ENCODE measurements at regions not wholly inside any gene's neighbourhood (a gene's known extent, or its start where the extent isn't known, plus 50 kb on each side); places are given as distances from the start of the nearest gene placed in this dataset.

GRCh38 chr5:33228149-33228548 is 212.6 kb upstream of the TARS1 start:
- H3K4me3 Mint-ChIP-seq, result no peak overlapping the region
- no peaks in the 10 kb centered on the region for H3K9me3 Mint-ChIP-seq (ENCODE audit: low read depth)
- H3K27me3 Mint-ChIP-seq, result no peaks in the 10 kb centered on the region
- H3K27ac Mint-ChIP-seq, result no peak overlapping the region
- no peaks in the 10 kb centered on the region for H3K36me3 Mint-ChIP-seq
- H3K4me1 Mint-ChIP-seq (ENCODE audit: low read depth), result no peaks in the 10 kb centered on the region

DNA sequence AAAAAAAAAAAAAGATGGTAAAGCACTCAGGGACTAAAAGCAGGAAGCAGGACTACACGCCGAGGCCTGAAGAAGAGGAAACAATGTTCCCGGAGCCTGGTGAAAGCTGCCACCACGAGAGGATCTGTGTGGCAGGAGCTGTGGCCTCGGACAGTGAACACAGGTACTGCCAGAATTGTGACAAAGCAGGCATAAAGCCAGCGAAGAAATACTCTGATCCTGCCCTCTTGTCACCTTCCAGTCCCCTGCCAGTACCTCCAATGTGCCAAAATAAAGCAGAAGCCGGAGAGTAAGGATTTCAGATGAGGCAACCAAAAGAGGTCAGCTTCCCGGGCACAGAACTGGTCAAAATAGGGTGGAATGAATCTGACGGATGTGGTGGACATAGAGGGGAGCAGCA is 211.5 kb upstream of the TARS1 start:
- Mint-ChIP-seq H3K36me3 (no peaks in the 10 kb centered on the region), H3K27ac (no peak overlapping the region), H3K4me3 (no peak overlapping the region), H3K4me1 (ENCODE audit: low read depth) (no peaks in the 10 kb centered on the region), H3K9me3 (ENCODE audit: low read depth) (no peaks in the 10 kb centered on the region), H3K27me3 (no peaks in the 10 kb centered on the region)

GRCh38 chr5:33230467-33231078 is 210.2 kb upstream of the TARS1 start:
- H3K27me3 Mint-ChIP-seq, result no peaks in the 10 kb centered on the region
- H3K27ac Mint-ChIP-seq, result no peak overlapping the region
- no peaks in the 10 kb centered on the region for H3K4me1 Mint-ChIP-seq (ENCODE audit: low read depth)
- H3K36me3 Mint-ChIP-seq, result no peaks in the 10 kb centered on the region
- H3K9me3 Mint-ChIP-seq (ENCODE audit: low read depth), result no peaks in the 10 kb centered on the region
- H3K4me3 Mint-ChIP-seq, result no peak overlapping the region

- H3K4me1 Mint-ChIP-seq (ENCODE audit: low read depth), result peaks cover 4% of the 10 kb centered on the region
- H3K27me3 Mint-ChIP-seq, result no peaks in the 10 kb centered on the region
- H3K9me3 Mint-ChIP-seq (ENCODE audit: low read depth), result no peaks in the 10 kb centered on the region
- H3K36me3 Mint-ChIP-seq, result no peaks in the 10 kb centered on the region
- H3K4me3 Mint-ChIP-seq, result no peak overlapping the region
- H3K27ac Mint-ChIP-seq, result no peak overlapping the region
Measured at GRCh38 chr5:33231214-33231710, 209.5 kb upstream of the TARS1 start.

DNA sequence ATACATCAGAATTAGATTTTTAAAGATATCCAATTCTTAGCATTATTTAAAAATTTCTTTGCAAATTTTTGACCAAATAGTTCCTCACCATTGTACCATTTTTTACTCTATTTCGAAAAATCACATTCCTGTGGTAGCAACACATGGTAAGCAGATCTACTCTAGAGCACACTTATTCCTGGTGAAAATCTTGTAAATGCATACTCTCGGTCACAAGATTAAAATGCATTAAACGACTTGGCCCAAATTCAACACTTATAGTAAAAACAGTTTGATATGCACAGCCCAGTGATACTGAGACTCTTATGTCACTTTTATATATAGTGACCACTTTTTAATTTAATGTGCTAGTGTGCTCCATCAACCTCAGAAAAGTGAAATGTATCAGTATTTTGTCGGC is 208.8 kb upstream of the TARS1 start:
- Mint-ChIP-seq H3K9me3 (ENCODE audit: low read depth) (no peaks in the 10 kb centered on the region), H3K27ac (no peak overlapping the region), H3K4me3 (no peak overlapping the region), H3K27me3 (no peaks in the 10 kb centered on the region), H3K36me3 (no peaks in the 10 kb centered on the region), H3K4me1 (ENCODE audit: low read depth) (peaks cover 4% of the 10 kb centered on the region)

DNA sequence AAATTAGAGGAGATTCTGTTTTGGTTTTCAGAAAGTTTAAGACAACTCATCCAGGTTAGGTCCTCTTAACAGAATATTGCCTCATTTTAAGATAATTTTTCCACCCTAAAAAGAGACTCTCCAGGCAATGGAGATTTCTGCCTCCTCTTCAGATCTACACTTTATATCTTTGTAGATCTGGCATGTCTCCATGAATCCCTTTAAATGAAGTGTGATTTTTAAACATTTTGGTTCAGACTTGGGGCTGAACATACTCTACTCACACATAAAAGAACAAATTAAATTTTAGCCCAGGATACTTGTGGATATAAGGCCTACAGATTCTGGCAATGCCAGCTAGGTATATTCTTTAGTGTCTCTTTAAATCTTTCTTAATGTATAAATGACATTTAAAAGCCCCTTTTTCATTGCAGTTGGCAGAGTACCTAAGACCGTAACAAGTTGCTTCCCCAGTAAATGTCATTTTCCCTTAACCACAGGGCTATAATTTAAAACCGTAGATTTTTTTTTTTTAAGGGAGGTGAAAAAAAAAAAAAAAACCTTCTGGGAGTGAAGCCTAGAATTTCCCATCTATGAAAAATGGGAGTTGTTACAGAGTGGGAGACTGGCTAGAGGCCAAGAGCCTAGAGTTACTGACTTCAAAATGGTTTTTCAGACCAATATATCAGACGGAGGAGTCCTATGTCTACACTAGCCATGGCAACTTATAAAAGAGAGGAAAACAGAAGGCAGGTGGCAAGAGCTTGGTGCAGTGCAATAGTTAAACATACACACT is 207.8 kb upstream of the TARS1 start:
- Mint-ChIP-seq H3K9me3 (ENCODE audit: low read depth) (no peaks in the 10 kb centered on the region), H3K4me3 (no peak overlapping the region)

GRCh38 chr5:33235304-33235703 is 205.5 kb upstream of the TARS1 start:
- no peaks in the 10 kb centered on the region for H3K36me3 Mint-ChIP-seq
- H3K9me3 Mint-ChIP-seq (ENCODE audit: low read depth), result no peaks in the 10 kb centered on the region
- no peak overlapping the region for H3K27ac Mint-ChIP-seq
- no peak overlapping the region for H3K4me3 Mint-ChIP-seq
- peaks cover 4% of the 10 kb centered on the region for H3K4me1 Mint-ChIP-seq (ENCODE audit: low read depth)
- H3K27me3 Mint-ChIP-seq, result no peaks in the 10 kb centered on the region

More for the DNA sequence above, 207.8 kb upstream of the TARS1 start:
- peaks cover 4% of the 10 kb centered on the region for H3K4me1 Mint-ChIP-seq (ENCODE audit: low read depth)
- no peaks in the 10 kb centered on the region for H3K27me3 Mint-ChIP-seq
- H3K36me3 Mint-ChIP-seq, result no peaks in the 10 kb centered on the region
- H3K27ac Mint-ChIP-seq, result no peak overlapping the region

- Mint-ChIP-seq H3K4me3 (no peak overlapping the region), H3K36me3 (no peaks in the 10 kb centered on the region), H3K4me1 (ENCODE audit: low read depth) (peaks cover 4% of the 10 kb centered on the region), H3K9me3 (ENCODE audit: low read depth) (no peaks in the 10 kb centered on the region), H3K27me3 (no peaks in the 10 kb centered on the region), H3K27ac (no peak overlapping the region)
Measured at GRCh38 chr5:33235824-33236223, 204.9 kb upstream of the TARS1 start.

GRCh38 chr5:33237471-33237870 is 203.3 kb upstream of the TARS1 start:
- H3K27ac Mint-ChIP-seq, result no peak overlapping the region
- no peak overlapping the region for H3K4me3 Mint-ChIP-seq
- no peaks in the 10 kb centered on the region for H3K9me3 Mint-ChIP-seq (ENCODE audit: low read depth)
- peaks cover 4% of the 10 kb centered on the region for H3K4me1 Mint-ChIP-seq (ENCODE audit: low read depth)
- H3K36me3 Mint-ChIP-seq, result no peaks in the 10 kb centered on the region
- H3K27me3 Mint-ChIP-seq, result no peaks in the 10 kb centered on the region

- Mint-ChIP-seq H3K27ac (no peak overlapping the region), H3K4me1 (ENCODE audit: low read depth) (peaks cover 4% of the 10 kb centered on the region)
Measured at GRCh38 chr5:33238826-33239695, 201.7 kb upstream of the TARS1 start.

GRCh38 chr5:33240558-33240957 is 200.2 kb upstream of the TARS1 start:
- Mint-ChIP-seq H3K27ac (no peak overlapping the region), H3K27me3 (no peaks in the 10 kb centered on the region), H3K36me3 (no peaks in the 10 kb centered on the region), H3K4me1 (ENCODE audit: low read depth) (peaks cover 4% of the 10 kb centered on the region), H3K9me3 (ENCODE audit: low read depth) (no peaks in the 10 kb centered on the region), H3K4me3 (no peak overlapping the region)

More at GRCh38 chr5:33238826-33239695, 201.7 kb upstream of the TARS1 start:
- Mint-ChIP-seq H3K36me3 (no peaks in the 10 kb centered on the region), H3K9me3 (ENCODE audit: low read depth) (no peaks in the 10 kb centered on the region), H3K4me3 (no peak overlapping the region), H3K27me3 (no peaks in the 10 kb centered on the region)

GRCh38 chr5:33241802-33242201 is 199.0 kb upstream of the TARS1 start:
- Mint-ChIP-seq H3K27ac (no peak overlapping the region), H3K27me3 (no peaks in the 10 kb centered on the region), H3K36me3 (no peaks in the 10 kb centered on the region), H3K9me3 (ENCODE audit: low read depth) (no peaks in the 10 kb centered on the region), H3K4me1 (ENCODE audit: low read depth) (no peaks in the 10 kb centered on the region), H3K4me3 (no peak overlapping the region)

- no peaks in the 10 kb centered on the region for H3K4me1 Mint-ChIP-seq (ENCODE audit: low read depth)
- no peak overlapping the region for H3K4me3 Mint-ChIP-seq
- no peak overlapping the region for H3K27ac Mint-ChIP-seq
- H3K36me3 Mint-ChIP-seq, result no peaks in the 10 kb centered on the region
- H3K9me3 Mint-ChIP-seq (ENCODE audit: low read depth), result no peaks in the 10 kb centered on the region
- no peaks in the 10 kb centered on the region for H3K27me3 Mint-ChIP-seq
Measured at GRCh38 chr5:33242277-33242676, 198.5 kb upstream of the TARS1 start.

GRCh38 chr5:33244441-33245150 is 196.2 kb upstream of the TARS1 start:
- no peaks in the 10 kb centered on the region for H3K9me3 Mint-ChIP-seq (ENCODE audit: low read depth)
- no peak overlapping the region for H3K4me3 Mint-ChIP-seq
- H3K36me3 Mint-ChIP-seq, result no peaks in the 10 kb centered on the region
- no peaks in the 10 kb centered on the region for H3K4me1 Mint-ChIP-seq (ENCODE audit: low read depth)
- no peaks in the 10 kb centered on the region for H3K27me3 Mint-ChIP-seq
- H3K27ac Mint-ChIP-seq, result no peak overlapping the region
